Loucy (cell line): ENCODE measurements at regions not wholly inside any gene's neighbourhood (a gene's known extent, or its start where the extent isn't known, plus 50 kb on each side); places are given as distances from the start of the nearest gene placed in this dataset.

Experiments used
- H2AFZ ChIP-seq: fragments of 200-600 bp; sonication (generic); 2 replicates; pipeline ENCODE4 v1.6.0; 2016; ENCODE audit warnings: antibody characterized with exemption, mild to moderate bottlenecking, low read length, moderate library complexity
- H3F3A ChIP-seq: fragments of 200-600 bp; 2 replicates; pipeline ENCODE4 v1.6.0; 2016; ENCODE audit warnings: antibody characterized with exemption, low read depth, mild to moderate bottlenecking
- H3K27me3 ChIP-seq: fragments of 200-600 bp; sonication (generic); 2 replicates; pipeline ENCODE4 v1.6.1; 2014; ENCODE audit warnings: low read length, mild to moderate bottlenecking; ENCODE audit not compliant: insufficient read depth, poor library complexity, severe bottlenecking
- H3K36me3 ChIP-seq: fragments of 200-600 bp; sonication (generic); 2 replicates; pipeline ENCODE4 v1.6.1; 2016; ENCODE audit warnings: low read length; ENCODE audit not compliant: insufficient read depth
- H3K4me1 ChIP-seq: fragments of 200-600 bp; sonication (generic); 2 replicates; pipeline ENCODE4 v1.5.1; 2014; ENCODE audit warnings: low read length, mild to moderate bottlenecking; ENCODE audit not compliant: insufficient read depth, poor library complexity, severe bottlenecking
- H3K4me2 ChIP-seq: fragments of 200-600 bp; sonication (generic); 2 replicates; pipeline ENCODE4 v1.6.0; 2014; ENCODE audit warnings: antibody characterized with exemption, low read length, low read depth, mild to moderate bottlenecking; ENCODE audit not compliant: poor library complexity, severe bottlenecking
- H3K4me3 ChIP-seq: fragments of 200-600 bp; sonication (generic); 2 replicates; pipeline ENCODE4 v1.5.1; 2014; ENCODE audit warnings: low read length, mild to moderate bottlenecking, mixed read lengths; ENCODE audit not compliant: poor library complexity, severe bottlenecking
- H3K79me2 ChIP-seq: fragments of 200-600 bp; sonication (generic); 2 replicates; pipeline ENCODE4 v1.6.1; 2014; ENCODE audit warnings: low read length; ENCODE audit not compliant: insufficient read depth
- H3K9ac ChIP-seq: fragments of 200-600 bp; sonication (generic); 2 replicates; pipeline ENCODE4 v1.6.0; 2014; ENCODE audit warnings: mild to moderate bottlenecking, low read depth, low read length, moderate library complexity; ENCODE audit not compliant: poor library complexity, severe bottlenecking
- H3K9me2 ChIP-seq: fragments of 200-600 bp; sonication (generic); replicated peaks from 2 replicates; pipeline ENCODE4 v1.6.1; 2016; ENCODE audit warnings: low read depth, low read length, mixed read lengths
- H3K9me3 ChIP-seq: fragments of 200-600 bp; sonication (generic); 2 replicates; pipeline ENCODE4 v1.6.1; 2014; ENCODE audit warnings: mild to moderate bottlenecking, antibody characterized with exemption, low read length, low read depth; ENCODE audit not compliant: insufficient read depth
- H4K20me1 ChIP-seq: fragments of 200-600 bp; sonication (generic); 2 replicates; pipeline ENCODE4 v1.6.0; 2014; ENCODE audit warnings: antibody characterized with exemption, low read length, mild to moderate bottlenecking; ENCODE audit not compliant: insufficient read depth, poor library complexity, severe bottlenecking
- EZH2phosphoT487 ChIP-seq: fragments of 200-600 bp; IDR thresholded peaks from 2 replicates; pipeline ENCODE4 v1.6.1; 2018; ENCODE audit warnings: antibody characterized with exemption, mild to moderate bottlenecking, moderate library complexity, borderline replicate concordance
- TF ChIP-seq, protein P1 (sequence below): fragments of 200-600 bp; sonication (generic); conservative IDR thresholded peaks from 2 replicates; pipeline ENCODE4 v1.5.1; 2014; ENCODE audit warnings: mild to moderate bottlenecking, antibody characterized with exemption, low read length

DNA sequence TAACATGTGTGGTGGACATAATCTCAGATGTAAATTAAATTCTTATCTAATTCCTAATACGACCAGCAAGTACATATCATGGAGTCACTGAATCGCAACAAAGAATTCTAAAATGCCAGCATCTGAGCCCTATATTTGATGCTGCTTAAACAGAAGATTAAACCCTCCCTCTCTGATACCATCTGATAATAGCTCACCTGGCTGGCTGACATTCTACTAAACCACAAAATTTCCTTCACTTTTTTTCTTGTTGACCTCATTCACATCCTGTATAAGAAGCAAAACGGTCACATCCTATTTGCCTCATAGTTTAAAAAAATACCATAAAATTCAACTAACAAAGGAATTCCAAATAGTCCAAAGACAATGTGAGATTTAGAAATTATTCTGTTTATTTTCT is 371.6 kb upstream of the SLC8A1 start:
- Histone ChIP-seq H3F3A (no peaks in the 10 kb centered on the region), H3K9ac (no peak overlapping the region), H3K79me2 (no peaks in the 10 kb centered on the region), H3K9me2 (no peaks in the 10 kb centered on the region), H3K27me3 (no peaks in the 10 kb centered on the region), H3K9me3 (peaks cover 14% of the 10 kb centered on the region; the same call in 1 of the 2 replicates), H3K4me2 (peak overlapping the region; percentile 62), H3K36me3 (no peaks in the 10 kb centered on the region), H2AFZ (no peak overlapping the region), H3K4me1 (peaks cover 49% of the 10 kb centered on the region), H4K20me1 (no peaks in the 10 kb centered on the region), H3K4me3 (peak overlapping the region; percentile 42)
- TF ChIP-seq, protein P1, sequence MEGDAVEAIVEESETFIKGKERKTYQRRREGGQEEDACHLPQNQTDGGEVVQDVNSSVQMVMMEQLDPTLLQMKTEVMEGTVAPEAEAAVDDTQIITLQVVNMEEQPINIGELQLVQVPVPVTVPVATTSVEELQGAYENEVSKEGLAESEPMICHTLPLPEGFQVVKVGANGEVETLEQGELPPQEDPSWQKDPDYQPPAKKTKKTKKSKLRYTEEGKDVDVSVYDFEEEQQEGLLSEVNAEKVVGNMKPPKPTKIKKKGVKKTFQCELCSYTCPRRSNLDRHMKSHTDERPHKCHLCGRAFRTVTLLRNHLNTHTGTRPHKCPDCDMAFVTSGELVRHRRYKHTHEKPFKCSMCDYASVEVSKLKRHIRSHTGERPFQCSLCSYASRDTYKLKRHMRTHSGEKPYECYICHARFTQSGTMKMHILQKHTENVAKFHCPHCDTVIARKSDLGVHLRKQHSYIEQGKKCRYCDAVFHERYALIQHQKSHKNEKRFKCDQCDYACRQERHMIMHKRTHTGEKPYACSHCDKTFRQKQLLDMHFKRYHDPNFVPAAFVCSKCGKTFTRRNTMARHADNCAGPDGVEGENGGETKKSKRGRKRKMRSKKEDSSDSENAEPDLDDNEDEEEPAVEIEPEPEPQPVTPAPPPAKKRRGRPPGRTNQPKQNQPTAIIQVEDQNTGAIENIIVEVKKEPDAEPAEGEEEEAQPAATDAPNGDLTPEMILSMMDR, result no peak
- no peak for TF ChIP-seq EZH2phosphoT487

DNA sequence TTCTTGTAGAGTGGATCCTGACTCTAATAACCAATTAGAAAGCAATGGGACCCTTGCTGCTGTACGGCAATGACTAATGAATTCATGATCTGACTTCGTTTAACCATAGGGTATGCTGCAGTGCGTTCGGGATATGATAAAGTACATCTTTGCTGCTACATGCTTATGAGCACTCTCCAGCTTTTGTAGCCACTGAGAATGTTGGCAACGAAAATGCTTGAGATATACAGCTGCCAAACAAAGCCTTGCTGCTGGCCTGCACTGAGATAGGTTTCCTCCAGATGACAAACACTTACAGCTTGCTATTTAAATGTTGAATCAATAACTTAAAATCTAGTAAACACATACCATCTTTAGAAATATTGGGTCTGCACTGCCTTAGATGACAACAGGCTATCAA is 372.4 kb upstream of the SLC8A1 start:
- TF ChIP-seq EZH2phosphoT487, result no peak
- TF ChIP-seq, protein P1, result no peak
- H3K27me3 ChIP-seq, result no peaks in the 10 kb centered on the region
- no peaks in the 10 kb centered on the region for H3F3A ChIP-seq
- H4K20me1 ChIP-seq, result no peaks in the 10 kb centered on the region
- H2AFZ ChIP-seq, result peak overlapping the region; percentile 91
- H3K4me1 ChIP-seq, result peaks cover 47% of the 10 kb centered on the region
- no peak overlapping the region for H3K9ac ChIP-seq
- H3K36me3 ChIP-seq, result no peaks in the 10 kb centered on the region
- no peaks in the 10 kb centered on the region for H3K79me2 ChIP-seq
- H3K4me2 ChIP-seq, result peak overlapping the region; percentile 62
- peak overlapping the region; percentile 42 for H3K4me3 ChIP-seq
- no peaks in the 10 kb centered on the region for H3K9me2 ChIP-seq
- H3K9me3 ChIP-seq, result peaks cover 14% of the 10 kb centered on the region; the same call in 1 of the 2 replicates

DNA sequence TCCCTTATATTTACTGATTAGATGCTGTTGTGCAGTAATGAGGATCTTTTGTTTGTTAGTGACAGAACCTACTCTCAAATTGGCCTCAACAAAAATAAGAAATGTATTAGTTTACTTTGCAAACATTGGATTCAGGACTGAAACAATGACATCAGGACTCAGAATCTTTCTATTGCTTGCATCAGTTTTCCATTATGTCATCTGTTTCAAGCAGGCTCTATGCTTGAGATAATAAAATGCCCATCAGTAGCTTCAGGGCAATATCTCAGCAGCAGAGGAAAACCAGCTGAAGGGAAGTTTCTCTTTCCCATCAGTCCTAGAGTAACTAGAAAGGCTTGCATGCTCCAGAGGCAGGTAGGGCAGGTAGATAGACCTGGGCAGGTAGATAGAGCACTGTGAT is 375.5 kb upstream of the SLC8A1 start:
- Histone ChIP-seq H3K9ac (no peak overlapping the region), H3K27me3 (no peaks in the 10 kb centered on the region), H2AFZ (no peak overlapping the region), H3K9me3 (no peaks in the 10 kb centered on the region), H3K4me2 (no peak overlapping the region), H3K4me3 (no peak overlapping the region), H3K9me2 (no peaks in the 10 kb centered on the region), H3F3A (no peaks in the 10 kb centered on the region), H4K20me1 (no peaks in the 10 kb centered on the region), H3K36me3 (no peaks in the 10 kb centered on the region), H3K4me1 (peaks cover 37% of the 10 kb centered on the region), H3K79me2 (no peaks in the 10 kb centered on the region)
- no peak for TF ChIP-seq EZH2phosphoT487
- TF ChIP-seq, protein P1, result no peak
